Lower leg skin (tissue), 3 donors: ENCODE measurements at regions not wholly inside any gene's neighbourhood (a gene's known extent, or its start where the extent isn't known, plus 50 kb on each side); places are given as distances from the start of the nearest gene placed in this dataset.

Source experiments
- POLR2A ChIP-seq, 2 donors: fragments of 450-650 bp; IDR thresholded peaks; one replicate each; pipeline ENCODE4 v1.6.1; 2016 to 2017; ENCODE audit warnings: antibody characterized with exemption in 2 of 2, mild to moderate bottlenecking in 1 of 2, moderate library complexity in 1 of 2
- TF ChIP-seq, protein P1 (sequence below), 3 donors: fragments of 450-650 bp; IDR thresholded peaks; one replicate each; pipeline ENCODE4 v1.5.1; 2016; ENCODE audit warnings: antibody characterized with exemption in 3 of 3, mild to moderate bottlenecking in 3 of 3, moderate library complexity in 2 of 3

DNA sequence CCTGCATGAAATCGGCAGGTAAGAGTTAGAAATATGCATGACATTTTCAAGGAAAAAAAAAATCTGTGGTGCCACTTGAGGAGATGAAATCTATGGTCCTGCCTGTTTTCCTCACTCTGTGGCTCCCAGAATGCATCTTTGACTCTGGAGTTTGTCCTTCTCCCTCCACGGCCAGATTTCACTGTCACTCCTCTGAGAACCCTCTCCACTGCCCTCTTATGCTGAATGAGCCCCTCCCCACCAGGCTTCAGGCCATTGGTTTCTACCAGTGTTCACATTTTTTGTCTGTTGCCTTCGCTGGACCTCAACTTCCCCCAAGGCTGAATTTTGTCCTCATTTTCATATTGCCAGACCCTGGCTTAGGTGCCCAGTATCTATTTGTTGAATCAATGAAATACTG is 235.0 kb downstream of the ZIC5 start:
- TF ChIP-seq, protein P1, sequence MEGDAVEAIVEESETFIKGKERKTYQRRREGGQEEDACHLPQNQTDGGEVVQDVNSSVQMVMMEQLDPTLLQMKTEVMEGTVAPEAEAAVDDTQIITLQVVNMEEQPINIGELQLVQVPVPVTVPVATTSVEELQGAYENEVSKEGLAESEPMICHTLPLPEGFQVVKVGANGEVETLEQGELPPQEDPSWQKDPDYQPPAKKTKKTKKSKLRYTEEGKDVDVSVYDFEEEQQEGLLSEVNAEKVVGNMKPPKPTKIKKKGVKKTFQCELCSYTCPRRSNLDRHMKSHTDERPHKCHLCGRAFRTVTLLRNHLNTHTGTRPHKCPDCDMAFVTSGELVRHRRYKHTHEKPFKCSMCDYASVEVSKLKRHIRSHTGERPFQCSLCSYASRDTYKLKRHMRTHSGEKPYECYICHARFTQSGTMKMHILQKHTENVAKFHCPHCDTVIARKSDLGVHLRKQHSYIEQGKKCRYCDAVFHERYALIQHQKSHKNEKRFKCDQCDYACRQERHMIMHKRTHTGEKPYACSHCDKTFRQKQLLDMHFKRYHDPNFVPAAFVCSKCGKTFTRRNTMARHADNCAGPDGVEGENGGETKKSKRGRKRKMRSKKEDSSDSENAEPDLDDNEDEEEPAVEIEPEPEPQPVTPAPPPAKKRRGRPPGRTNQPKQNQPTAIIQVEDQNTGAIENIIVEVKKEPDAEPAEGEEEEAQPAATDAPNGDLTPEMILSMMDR (IDR thresholded peaks at IDR 0.05), result no peak
- TF ChIP-seq POLR2A (IDR thresholded peaks at IDR 0.05), result no peak
